ENCODE measurements at regions not wholly inside any gene's neighbourhood (a gene's known extent, or its start where the extent isn't known, plus 50 kb on each side); places are given as distances from the start of the nearest gene placed in this dataset.

DNA sequence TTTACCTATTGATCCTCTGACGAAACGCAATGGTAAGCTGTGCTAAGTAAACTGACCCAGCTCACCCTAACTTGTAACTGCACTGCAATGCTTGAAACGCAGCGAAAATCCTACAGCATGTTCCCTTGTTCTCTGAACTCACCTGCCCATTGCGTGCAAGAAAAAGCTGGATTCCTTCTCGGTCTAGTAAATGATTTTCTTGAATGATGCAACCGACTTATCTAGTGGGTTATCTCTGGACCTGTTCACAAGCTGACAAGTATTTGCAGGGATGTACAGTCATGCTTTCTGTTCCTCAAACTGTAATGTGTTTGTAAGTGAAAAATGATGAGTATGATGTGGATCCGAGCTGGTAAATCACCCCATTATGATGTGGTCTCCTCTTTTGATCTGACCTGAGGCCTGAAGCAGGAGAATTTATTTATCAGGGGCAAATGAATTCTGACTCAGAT lies 140.1 kb downstream of the BTC start:
- POLR2A ChIA-PET, result interaction anchor here (0.6 kb wide), 1 partner anchor 35 kb away, joined by 4 read pairs; no protein-coding TSS in a partner anchor
- Histone ChIP-seq H3K4me1 (ENCODE audit: insufficient read depth, low read length, poor library complexity, severe bottlenecking) (no peaks in the 10 kb centered on the region), H3K79me2 (ENCODE audit: insufficient read depth, low read depth, low read length) (no peaks in the 10 kb centered on the region), H4K20me1 (ENCODE audit: insufficient read depth, low read length) (no peaks in the 10 kb centered on the region), H3K4me2 (ENCODE audit: low read length) (no peak overlapping the region), H3K9me3 (ENCODE audit: low read length) (no peaks in the 10 kb centered on the region), H3K36me3 (ENCODE audit: insufficient read depth, low read length) (no peaks in the 10 kb centered on the region), H3K9me2 (ENCODE audit: insufficient read depth, low read length) (no peaks in the 10 kb centered on the region), H2AFZ (ENCODE audit: low read length) (no peak overlapping the region), H3K4me3 (ENCODE audit: low read depth, low read length, poor library complexity, severe bottlenecking) (no peak overlapping the region), H3K27ac (ENCODE audit: low read depth, low read length, poor library complexity, severe bottlenecking) (no peak overlapping the region)
- intact Hi-C loops (cut with micrococcal nuclease; ENCODE audit: unreplicated experiment), result no loop called here
- CTCF ChIA-PET (ENCODE audit: unreplicated experiment), result no interaction called here
- no peak for DNase-seq (ENCODE audit: low spot score)
- TF ChIP-seq, protein P1, sequence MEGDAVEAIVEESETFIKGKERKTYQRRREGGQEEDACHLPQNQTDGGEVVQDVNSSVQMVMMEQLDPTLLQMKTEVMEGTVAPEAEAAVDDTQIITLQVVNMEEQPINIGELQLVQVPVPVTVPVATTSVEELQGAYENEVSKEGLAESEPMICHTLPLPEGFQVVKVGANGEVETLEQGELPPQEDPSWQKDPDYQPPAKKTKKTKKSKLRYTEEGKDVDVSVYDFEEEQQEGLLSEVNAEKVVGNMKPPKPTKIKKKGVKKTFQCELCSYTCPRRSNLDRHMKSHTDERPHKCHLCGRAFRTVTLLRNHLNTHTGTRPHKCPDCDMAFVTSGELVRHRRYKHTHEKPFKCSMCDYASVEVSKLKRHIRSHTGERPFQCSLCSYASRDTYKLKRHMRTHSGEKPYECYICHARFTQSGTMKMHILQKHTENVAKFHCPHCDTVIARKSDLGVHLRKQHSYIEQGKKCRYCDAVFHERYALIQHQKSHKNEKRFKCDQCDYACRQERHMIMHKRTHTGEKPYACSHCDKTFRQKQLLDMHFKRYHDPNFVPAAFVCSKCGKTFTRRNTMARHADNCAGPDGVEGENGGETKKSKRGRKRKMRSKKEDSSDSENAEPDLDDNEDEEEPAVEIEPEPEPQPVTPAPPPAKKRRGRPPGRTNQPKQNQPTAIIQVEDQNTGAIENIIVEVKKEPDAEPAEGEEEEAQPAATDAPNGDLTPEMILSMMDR (conservative IDR thresholded peaks at IDR 0.05; ENCODE audit: low read length), result no peak
- no peak for TF ChIP-seq EZH2phosphoT487 (IDR thresholded peaks at IDR 0.05; ENCODE audit: borderline replicate concordance, low read depth, low read length)
- no TSS peak for BruUV-seq (replicated peaks)

DNA sequence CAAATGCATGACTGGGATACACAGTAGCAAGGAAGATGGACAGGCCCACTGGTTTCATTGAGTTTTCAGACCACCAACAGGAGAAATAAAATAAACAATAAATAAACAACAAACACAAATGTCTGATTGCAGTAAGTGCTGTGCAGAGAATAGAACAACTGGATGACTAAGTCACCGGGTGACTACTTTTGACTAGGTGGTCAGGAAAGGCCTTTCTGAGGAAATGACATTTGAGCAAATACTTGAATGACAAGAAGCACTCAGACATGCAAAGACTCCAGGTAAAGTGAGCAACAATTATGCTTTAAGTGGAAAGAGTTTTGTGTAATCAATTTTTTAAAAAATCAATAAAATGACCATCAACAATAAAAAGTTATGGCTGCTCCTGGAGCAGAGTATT lies 137.7 kb downstream of the BTC start:
- H3K4me1 ChIP-seq (ENCODE audit: insufficient read depth, low read length, poor library complexity, severe bottlenecking), result no peaks in the 10 kb centered on the region
- no TSS peak for BruUV-seq (replicated peaks)
- no peak overlapping the region for H3K27ac ChIP-seq (ENCODE audit: low read depth, low read length, poor library complexity, severe bottlenecking)
- no peaks in the 10 kb centered on the region for H3K9me2 ChIP-seq (ENCODE audit: insufficient read depth, low read length)
- TF ChIP-seq EZH2phosphoT487 (IDR thresholded peaks at IDR 0.05; ENCODE audit: borderline replicate concordance, low read depth, low read length), result no peak
- TF ChIP-seq, protein P1 (conservative IDR thresholded peaks at IDR 0.05; ENCODE audit: low read length), result no peak
- ChIA-PET CTCF (ENCODE audit: unreplicated experiment) (no interaction called here), POLR2A (no interaction called here)
- no peaks in the 10 kb centered on the region for H3K9me3 ChIP-seq (ENCODE audit: low read length)
- no peak overlapping the region for H3K4me3 ChIP-seq (ENCODE audit: low read depth, low read length, poor library complexity, severe bottlenecking)
- intact Hi-C loops (cut with micrococcal nuclease; ENCODE audit: unreplicated experiment), result no loop called here
- no peaks in the 10 kb centered on the region for H3K79me2 ChIP-seq (ENCODE audit: insufficient read depth, low read depth, low read length)
- H4K20me1 ChIP-seq (ENCODE audit: insufficient read depth, low read length), result no peaks in the 10 kb centered on the region
- no peak overlapping the region for H3K4me2 ChIP-seq (ENCODE audit: low read length)
- DNase-seq (ENCODE audit: low spot score), result no peak
- no peak overlapping the region for H2AFZ ChIP-seq (ENCODE audit: low read length)
- H3K36me3 ChIP-seq (ENCODE audit: insufficient read depth, low read length), result no peaks in the 10 kb centered on the region

DNA sequence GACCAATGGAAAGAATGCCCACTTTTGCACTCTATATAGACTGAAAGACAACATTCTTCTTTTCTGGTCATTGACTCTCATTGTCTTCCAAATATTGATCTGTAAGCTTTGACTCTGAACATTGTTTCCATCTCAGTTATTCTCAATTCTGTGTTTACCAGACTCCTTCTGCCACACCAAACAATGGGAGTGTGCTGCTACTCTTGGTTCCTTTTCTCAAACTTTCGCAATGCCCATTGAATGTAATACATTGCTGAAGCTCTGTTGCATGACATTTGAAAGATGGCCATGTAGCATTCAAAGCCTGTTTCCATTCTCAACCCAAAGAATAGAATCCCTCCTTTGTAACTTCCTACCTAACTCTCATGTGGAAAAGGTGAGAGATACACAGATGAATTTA lies 136.2 kb downstream of the BTC start:
- TF ChIP-seq, protein P1 (conservative IDR thresholded peaks at IDR 0.05; ENCODE audit: low read length), result no peak
- no peak for TF ChIP-seq EZH2phosphoT487 (IDR thresholded peaks at IDR 0.05; ENCODE audit: borderline replicate concordance, low read depth, low read length)
- Histone ChIP-seq H3K79me2 (ENCODE audit: insufficient read depth, low read depth, low read length) (no peaks in the 10 kb centered on the region), H3K4me3 (ENCODE audit: low read depth, low read length, poor library complexity, severe bottlenecking) (no peak overlapping the region), H4K20me1 (ENCODE audit: insufficient read depth, low read length) (no peaks in the 10 kb centered on the region), H3K27ac (ENCODE audit: low read depth, low read length, poor library complexity, severe bottlenecking) (no peak overlapping the region), H3K36me3 (ENCODE audit: insufficient read depth, low read length) (no peaks in the 10 kb centered on the region), H2AFZ (ENCODE audit: low read length) (no peak overlapping the region), H3K4me2 (ENCODE audit: low read length) (no peak overlapping the region), H3K9me2 (ENCODE audit: insufficient read depth, low read length) (no peaks in the 10 kb centered on the region), H3K4me1 (ENCODE audit: insufficient read depth, low read length, poor library complexity, severe bottlenecking) (no peaks in the 10 kb centered on the region), H3K9me3 (ENCODE audit: low read length) (no peaks in the 10 kb centered on the region)
- CTCF ChIA-PET (ENCODE audit: unreplicated experiment), result no interaction called here
- DNase-seq (ENCODE audit: low spot score), result no peak
- intact Hi-C loops (cut with micrococcal nuclease; ENCODE audit: unreplicated experiment), result no loop called here
- no TSS peak for BruUV-seq (replicated peaks)
- POLR2A ChIA-PET, result no interaction called here

Data from OCI-LY7 (cell line).